ENCODE measurements at regions not wholly inside any gene's neighbourhood (a gene's known extent, or its start where the extent isn't known, plus 50 kb on each side); places are given as distances from the start of the nearest gene placed in this dataset.
A peak's percentile ranks its signal among the peaks of the same experiment; 100 is the strongest.

GRCh38 chr4:100880011-100880410 is 362.2 kb upstream of the EMCN start:
- TF ChIP-seq CTCF (IDR thresholded peaks at IDR 0.05; ENCODE audit: insufficient read depth, low read depth, low read length): no peak
- no peak overlapping the region for H3K4me3 ChIP-seq (ENCODE audit: low read depth, low read length)
- DNase-seq (ENCODE audit: low read depth): no peak

GRCh38 chr4:100879471-100879870 is 361.6 kb upstream of the EMCN start:
- DNase-seq (ENCODE audit: low read depth): no peak
- H3K4me3 ChIP-seq (ENCODE audit: low read depth, low read length): no peak overlapping the region
- TF ChIP-seq CTCF (IDR thresholded peaks at IDR 0.05; ENCODE audit: insufficient read depth, low read depth, low read length): no peak

- no peak for DNase-seq (ENCODE audit: low read depth)
- no peak overlapping the region for H3K4me3 ChIP-seq (ENCODE audit: low read depth, low read length)
- no peak for TF ChIP-seq CTCF (IDR thresholded peaks at IDR 0.05; ENCODE audit: insufficient read depth, low read depth, low read length)
These were observed 358.7 kb upstream of the EMCN start for GRCh38 chr4:100876546-100876945.

GRCh38 chr4:100875296-100876068 is 357.7 kb upstream of the EMCN start:
- DNase-seq (ENCODE audit: low read depth): no peak
- TF ChIP-seq CTCF (IDR thresholded peaks at IDR 0.05; ENCODE audit: insufficient read depth, low read depth, low read length): no peak
- no peak overlapping the region for H3K4me3 ChIP-seq (ENCODE audit: low read depth, low read length)

- DNase-seq (ENCODE audit: low read depth): peak; percentile 7
- TF ChIP-seq CTCF (IDR thresholded peaks at IDR 0.05; ENCODE audit: insufficient read depth, low read depth, low read length): no peak
- H3K4me3 ChIP-seq (ENCODE audit: low read depth, low read length): no peak overlapping the region
These were observed 355.0 kb upstream of the EMCN start for GRCh38 chr4:100872811-100873210.

GRCh38 chr4:100870940-100871772 is 353.3 kb upstream of the EMCN start:
- no peak overlapping the region for H3K4me3 ChIP-seq (ENCODE audit: low read depth, low read length)
- DNase-seq (ENCODE audit: low read depth): no peak
- TF ChIP-seq CTCF (IDR thresholded peaks at IDR 0.05; ENCODE audit: insufficient read depth, low read depth, low read length): no peak

All from fibroblast of villous mesenchyme (primary cell).